Sigmoid colon (tissue), 6 donors: ENCODE measurements at regions not wholly inside any gene's neighbourhood (a gene's known extent, or its start where the extent isn't known, plus 50 kb on each side); places are given as distances from the start of the nearest gene placed in this dataset.

ENCODE experiments used
- DNase-seq: peaks from one replicate; pipeline ENCODE4 v3.0.0-alpha.2; 2019
- H3K27ac ChIP-seq, 4 donors: fragments of 200-600 bp; sonication (generic); one replicate each; pipeline ENCODE4 v1.5.1; 2016 to 2019; ENCODE audit warnings: mild to moderate bottlenecking in 1 of 4
- H3K27me3 ChIP-seq, 3 donors: fragments of 200-600 bp; sonication (generic); one replicate each; pipeline ENCODE4 v1.5.1; 2019; ENCODE audit warnings: mild to moderate bottlenecking in 1 of 3
- H3K36me3 ChIP-seq, 4 donors: fragments of 200-600 bp; sonication (generic); one replicate each; pipeline ENCODE4 v1.5.1; 2016 to 2019
- H3K4me1 ChIP-seq, 4 donors: fragments of 200-600 bp; sonication (generic); one replicate each; pipeline ENCODE4 v1.5.1; 2017 to 2019
- H3K4me3 ChIP-seq, 4 donors: fragments of 200-600 bp; sonication (generic); one replicate each; pipeline ENCODE4 v1.5.1; 2017 to 2019; ENCODE audit warnings: mild to moderate bottlenecking in 2 of 4, moderate library complexity in 1 of 4
- H3K9me3 ChIP-seq, 4 donors: fragments of 200-600 bp in 3 of 4; sonication (generic) in 3 of 4; one replicate each; pipeline versions ENCODE4 v1.5.1 to v1.6.1; 2013 to 2019
- CTCF ChIP-seq, 4 experiments: fragments of 450-650 bp in 3 of 4; fragments of 200-600 bp in 1 of 4; IDR thresholded peaks; one replicate each; pipeline ENCODE4 v1.5.1; 2016 to 2019; ENCODE audit warnings: antibody characterized with exemption in 4 of 4, mild to moderate bottlenecking in 3 of 4, moderate library complexity in 2 of 4
- EP300 ChIP-seq, 4 donors: sonication (generic); formaldehyde crosslinking; IDR thresholded peaks; one replicate each; pipeline ENCODE4 v1.6.1; 2017; ENCODE audit warnings: antibody characterized with exemption in 4 of 4
- POLR2A ChIP-seq, 2 donors: fragments of 450-650 bp; IDR thresholded peaks; one replicate each; pipeline ENCODE4 v1.6.1; 2016; ENCODE audit warnings: antibody characterized with exemption in 2 of 2, mild to moderate bottlenecking in 2 of 2, moderate library complexity in 2 of 2
- POLR2AphosphoS5 ChIP-seq, 4 donors: sonication (generic); formaldehyde crosslinking; IDR thresholded peaks; one replicate each; pipeline ENCODE4 v1.6.1; 2017; ENCODE audit warnings: antibody characterized with exemption in 4 of 4
- WGBS, 2 donors: extraction: QIAGEN DNeasy Blood & Tissue Kit; methylation state at CpG; one replicate each; pipeline ENCODE4 v1.1.7; 2013; 5-methylcytosine and 5-hydroxymethylcytosine counted together
- intact Hi-C: fragments of 100-400 bp; cut with DNase I; formaldehyde crosslinking; loops from one replicate; pipeline ENCODE4 v1.15.1; 2023
- donor health status: healthy with polysubstance abuse.
- donor health status: healthy.

GRCh38 chr2:122905431-122905830 is 1119.7 kb upstream of the CNTNAP5 start:
- H3K9me3 ChIP-seq, result no peaks in the 10 kb centered on the region
- H3K4me3 ChIP-seq, result no peak overlapping the region
- DNase-seq, result no peak
- TF ChIP-seq POLR2AphosphoS5 (IDR thresholded peaks at IDR 0.05), result no peak
- TF ChIP-seq POLR2A (IDR thresholded peaks at IDR 0.05), result no peak
- no peak for TF ChIP-seq CTCF (IDR thresholded peaks at IDR 0.05)
- TF ChIP-seq EP300 (IDR thresholded peaks at IDR 0.05), result no peak
- no peaks in the 10 kb centered on the region for H3K36me3 ChIP-seq
- no peaks in the 10 kb centered on the region for H3K4me1 ChIP-seq
- intact Hi-C loops, result no loop called here
- no peaks in the 10 kb centered on the region for H3K27me3 ChIP-seq
- WGBS, 2 donors, result 62 to 81% methylated on average over 4 of the region's 4 CpGs
- no peak overlapping the region for H3K27ac ChIP-seq

GRCh38 chr2:122908159-122908558 is 1116.9 kb upstream of the CNTNAP5 start:
- no peak for DNase-seq
- TF ChIP-seq EP300 (IDR thresholded peaks at IDR 0.05) (no peak), POLR2A (IDR thresholded peaks at IDR 0.05) (no peak), POLR2AphosphoS5 (IDR thresholded peaks at IDR 0.05) (no peak), CTCF (IDR thresholded peaks at IDR 0.05) (no peak)
- Histone ChIP-seq H3K27ac (no peak overlapping the region), H3K4me3 (no peak overlapping the region), H3K4me1 (no peaks in the 10 kb centered on the region), H3K27me3 (no peaks in the 10 kb centered on the region), H3K36me3 (no peaks in the 10 kb centered on the region), H3K9me3 (no peaks in the 10 kb centered on the region)
- intact Hi-C loops, result no loop called here
- WGBS, 2 donors, result 87 to 89% methylated on average over 1 of the region's 1 CpG

- Histone ChIP-seq H3K4me3 (no peak overlapping the region), H3K27me3 (no peaks in the 10 kb centered on the region), H3K27ac (no peak overlapping the region), H3K36me3 (no peaks in the 10 kb centered on the region), H3K4me1 (peaks cover 0 to 12% (median 8%) of the 10 kb centered on the region in 4 donors), H3K9me3 (peaks cover 0 to 11% (median 3%) of the 10 kb centered on the region in 4 donors)
- no peak for DNase-seq
- WGBS, 2 donors, result 45 to 67% methylated on average over 3 of the region's 3 CpGs
- intact Hi-C loops, result no loop called here
- TF ChIP-seq POLR2AphosphoS5 (IDR thresholded peaks at IDR 0.05) (no peak), EP300 (IDR thresholded peaks at IDR 0.05) (no peak), POLR2A (IDR thresholded peaks at IDR 0.05) (no peak), CTCF (IDR thresholded peaks at IDR 0.05) (no peak)
These were observed 1097.9 kb upstream of the CNTNAP5 start for GRCh38 chr2:122927197-122927596.

- no peak overlapping the region for H3K4me3 ChIP-seq
- H3K4me1 ChIP-seq, result peaks cover 0 to 12% (median 8%) of the 10 kb centered on the region in 4 donors
- peaks cover 0 to 11% (median 3%) of the 10 kb centered on the region in 4 donors for H3K9me3 ChIP-seq
- H3K27me3 ChIP-seq, result no peaks in the 10 kb centered on the region
- intact Hi-C loops, result no loop called here
- H3K27ac ChIP-seq, result no peak overlapping the region
- DNase-seq, result no peak
- no peaks in the 10 kb centered on the region for H3K36me3 ChIP-seq
- TF ChIP-seq EP300 (IDR thresholded peaks at IDR 0.05), result no peak
- WGBS, 2 donors, result 79% methylated on average over 4 of the region's 4 CpGs
These were observed 1097.2 kb upstream of the CNTNAP5 start for GRCh38 chr2:122927710-122928557.

- H3K27ac ChIP-seq, result no peak overlapping the region
- H3K27me3 ChIP-seq, result no peaks in the 10 kb centered on the region
- DNase-seq, result no peak
- TF ChIP-seq EP300 (IDR thresholded peaks at IDR 0.05), result no peak
- no peak for TF ChIP-seq POLR2A (IDR thresholded peaks at IDR 0.05)
- no peak for TF ChIP-seq CTCF (IDR thresholded peaks at IDR 0.05)
- TF ChIP-seq POLR2AphosphoS5 (IDR thresholded peaks at IDR 0.05), result no peak
- intact Hi-C loops, result no loop called here
- peaks cover 0 to 7% (median 3%) of the 10 kb centered on the region in 4 donors for H3K9me3 ChIP-seq
- H3K4me1 ChIP-seq, result no peaks in the 10 kb centered on the region
- H3K4me3 ChIP-seq, result no peak overlapping the region
- 91 to 94% methylated on average over 1 of the region's 1 CpG for WGBS, 2 donors
- no peaks in the 10 kb centered on the region for H3K36me3 ChIP-seq
These were observed 1095.7 kb upstream of the CNTNAP5 start for GRCh38 chr2:122929347-122929746.
